Activated CD4-positive, alpha-beta T cell treated with anti-CD3 and anti-CD28 coated beads, Interleukin-2, amount 50 U/mL, for 48 hours (primary cell): ENCODE measurements at regions not wholly inside any gene's neighbourhood (a gene's known extent, or its start where the extent isn't known, plus 50 kb on each side); places are given as distances from the start of the nearest gene placed in this dataset.

Experiments used
- DNase-seq, 2 experiments: peaks; one replicate each; pipeline ENCODE4 v3.0.0-alpha.2; 2020

DNA sequence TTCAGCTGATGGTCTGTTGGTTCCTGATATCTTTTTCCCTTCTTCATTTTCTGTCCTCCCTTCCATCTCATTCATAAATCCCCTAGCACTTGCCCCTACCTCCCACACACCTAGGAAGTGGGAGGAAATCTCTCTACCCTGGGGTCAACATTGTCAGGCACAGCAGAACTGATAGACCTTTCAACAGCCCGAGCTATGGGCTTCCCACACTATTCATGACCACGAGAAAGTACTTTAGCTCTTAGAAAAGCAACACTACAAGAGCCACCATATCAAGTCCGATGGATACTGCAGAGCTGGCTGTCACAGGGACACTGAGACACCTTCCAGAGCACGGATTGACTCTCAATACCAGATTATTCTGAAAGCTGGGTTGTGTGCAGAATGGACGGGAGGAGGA lies 180.6 kb upstream of the NEBL start:
- no peak for DNase-seq

DNA sequence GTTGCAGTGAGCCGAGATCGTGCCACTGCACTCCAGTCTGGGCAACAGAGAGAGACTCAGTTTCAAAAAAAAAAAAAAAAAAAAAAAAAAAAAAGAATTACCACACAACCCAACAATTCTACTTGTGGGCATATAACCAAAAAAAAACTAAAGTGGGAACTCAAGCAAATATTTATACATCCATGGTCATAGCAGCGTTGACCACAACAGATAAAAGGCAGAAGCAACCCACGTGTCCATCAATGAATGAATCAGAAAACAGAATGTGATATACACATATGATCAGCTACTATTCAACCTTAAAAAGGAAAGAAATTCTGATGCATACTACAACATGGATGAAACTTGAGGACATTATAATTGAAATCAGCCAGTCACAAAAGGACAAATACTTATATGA lies 179.3 kb upstream of the NEBL start:
- DNase-seq, result no peak

DNA sequence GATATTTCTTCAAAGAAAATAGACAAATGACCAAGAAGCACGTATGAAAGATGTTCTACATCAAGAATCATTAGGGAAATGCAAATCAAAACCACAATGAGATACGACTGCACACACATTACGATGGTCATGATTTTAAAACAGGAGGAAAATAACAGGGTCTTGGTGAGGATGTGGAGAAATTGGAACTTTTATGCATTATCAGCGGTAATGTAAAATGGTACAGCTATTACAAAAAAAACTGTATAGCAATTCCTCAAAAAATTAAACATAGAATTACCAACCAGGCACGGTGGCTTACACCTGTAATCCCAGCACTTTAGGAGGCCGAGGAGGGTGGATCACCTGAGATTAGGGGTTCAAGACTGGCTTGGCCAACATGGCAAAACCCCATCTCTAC lies 178.8 kb upstream of the NEBL start:
- DNase-seq, result no peak

DNA sequence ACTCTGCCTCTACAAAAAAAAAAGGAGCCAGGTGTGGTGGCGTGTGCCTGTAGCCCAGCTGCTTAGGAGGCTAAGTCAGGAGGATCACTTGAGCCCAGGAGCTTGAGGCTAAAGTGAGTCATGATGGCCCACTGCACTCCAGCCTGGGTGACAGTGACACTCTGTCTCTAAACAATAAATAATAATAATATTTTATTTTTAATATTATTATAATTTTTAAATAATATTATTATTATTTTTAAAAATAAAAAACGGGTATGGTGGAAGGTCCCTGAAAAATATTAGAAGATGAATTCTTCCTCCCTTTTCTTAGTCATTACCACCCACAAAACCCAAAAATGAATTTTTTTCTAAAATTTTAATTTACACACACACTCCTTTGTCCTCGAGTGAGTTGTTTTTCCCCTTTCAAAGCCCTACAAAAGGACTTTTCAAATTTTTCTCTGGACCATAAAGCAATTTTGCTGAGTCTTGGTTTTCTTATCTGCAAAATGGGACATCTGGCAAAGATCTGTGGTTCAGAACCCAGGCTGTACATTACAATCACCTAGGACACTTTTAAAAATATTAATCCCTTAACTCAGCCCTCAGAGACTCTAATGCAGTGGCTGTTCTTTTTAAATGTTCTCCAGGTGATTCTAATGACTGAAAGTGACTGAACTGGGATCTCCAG lies 174.0 kb upstream of the NEBL start:
- DNase-seq, result no peak

DNA sequence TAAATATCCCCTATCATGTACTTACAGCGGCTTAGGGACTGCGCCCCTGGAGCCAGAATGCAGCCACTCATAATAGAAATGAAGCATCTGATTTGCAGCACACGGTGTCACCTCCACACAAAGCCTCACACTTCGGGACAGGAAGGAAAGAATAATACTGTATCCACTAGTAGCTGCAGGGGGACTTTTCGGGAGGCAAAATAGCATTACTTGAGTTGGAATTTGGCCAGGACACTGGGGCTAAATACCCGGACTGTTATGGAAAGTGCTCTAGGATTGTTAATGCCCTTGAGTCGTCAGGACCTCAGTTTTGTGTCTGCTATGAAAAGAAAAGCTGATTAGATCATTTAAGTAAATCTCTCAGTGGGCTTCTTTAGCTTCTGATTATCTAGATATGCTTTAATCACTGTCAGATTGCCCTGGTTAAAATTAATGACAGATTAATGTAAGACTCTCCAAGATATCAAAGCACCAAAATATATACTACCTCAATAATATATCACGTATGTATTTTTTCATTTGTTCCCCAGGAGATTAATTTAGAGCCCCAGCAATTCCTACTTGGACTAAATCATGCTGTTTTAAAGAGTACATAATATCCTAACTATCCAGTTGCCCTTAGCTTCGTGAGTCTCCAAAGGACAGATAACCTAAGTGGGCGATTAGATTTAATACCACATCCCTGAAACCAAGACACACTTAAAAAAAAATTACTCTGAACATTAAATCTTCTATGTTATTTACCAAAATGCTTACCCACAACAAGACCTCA lies 173.0 kb upstream of the NEBL start:
- DNase-seq, result no peak

DNA sequence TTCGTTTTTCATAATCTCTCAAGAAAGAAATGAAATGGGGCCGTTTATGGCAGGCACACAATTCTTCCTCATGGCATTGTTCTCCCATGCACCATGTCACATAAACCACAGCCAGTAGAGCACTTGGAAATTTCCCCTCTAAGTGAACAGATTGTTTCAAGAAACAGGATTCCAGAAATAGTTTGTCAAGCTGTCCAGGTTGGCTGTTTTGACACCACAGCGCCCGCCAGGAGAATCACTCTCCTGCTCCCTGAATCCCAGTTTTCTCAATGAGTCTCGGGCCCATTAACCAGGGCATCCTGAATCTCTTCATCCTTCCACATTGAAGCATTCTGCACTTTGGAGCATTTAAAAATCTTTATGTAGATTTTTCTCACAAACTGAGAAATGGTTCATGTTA lies 172.2 kb upstream of the NEBL start:
- no peak for DNase-seq

DNA sequence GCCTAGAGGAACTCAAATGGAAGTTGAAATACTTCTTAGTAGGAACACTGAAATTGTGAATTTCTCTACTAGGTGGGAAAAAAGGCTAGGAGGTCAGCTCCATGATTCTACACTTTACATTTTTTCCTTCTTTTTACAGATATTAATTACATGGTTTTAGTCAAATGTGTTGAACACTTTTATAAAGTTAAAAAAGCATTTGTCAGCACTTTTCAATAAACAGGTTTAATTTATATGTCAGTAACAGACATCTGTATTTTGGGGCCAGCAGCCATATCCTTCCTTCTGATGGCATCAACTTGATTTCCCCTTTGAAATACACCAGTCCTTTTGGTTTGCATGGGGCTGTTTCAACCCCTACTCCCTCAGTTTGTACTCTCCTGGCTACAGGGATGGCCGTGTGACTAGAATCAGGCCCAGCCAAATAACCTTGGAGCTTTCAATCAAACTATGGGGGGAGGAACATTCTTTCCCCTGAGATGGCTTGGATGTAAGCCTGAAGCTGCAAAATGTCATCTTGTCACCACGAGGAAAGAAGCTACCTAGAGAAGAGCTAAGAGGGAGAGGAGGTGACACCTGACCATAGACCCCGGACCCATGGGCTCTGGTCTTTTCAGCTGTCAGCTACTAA lies 171.0 kb upstream of the NEBL start:
- DNase-seq, result no peak

DNA sequence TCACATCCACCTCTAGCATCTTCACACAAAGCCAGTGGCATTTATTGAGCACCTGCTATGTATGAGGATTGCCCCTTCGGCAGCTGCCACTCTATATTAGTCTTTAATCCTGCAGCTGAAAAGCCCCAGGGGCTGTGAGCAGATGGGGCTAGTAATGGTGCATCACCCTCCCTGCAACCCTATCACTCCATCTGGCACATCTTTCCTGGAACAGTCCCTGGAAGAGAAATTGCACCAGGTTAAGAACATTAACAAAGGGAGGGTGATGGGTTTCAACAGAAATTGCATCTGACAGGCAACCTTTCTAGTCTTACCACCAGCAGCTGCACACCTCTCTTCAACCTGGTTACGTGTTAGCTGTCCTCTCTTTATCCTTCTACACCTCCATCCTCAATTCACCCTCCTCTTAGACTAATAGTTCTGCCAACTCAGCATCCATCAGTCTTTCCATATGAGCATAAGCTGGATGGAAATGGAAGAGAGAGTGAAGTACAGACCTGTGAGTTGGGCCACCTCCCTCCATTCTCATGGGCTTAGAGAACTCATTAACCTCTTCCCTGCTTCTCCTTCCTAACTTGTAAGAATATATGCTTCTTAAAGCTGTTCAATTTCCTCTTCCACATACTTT lies 168.6 kb upstream of the NEBL start:
- no peak for DNase-seq

DNA sequence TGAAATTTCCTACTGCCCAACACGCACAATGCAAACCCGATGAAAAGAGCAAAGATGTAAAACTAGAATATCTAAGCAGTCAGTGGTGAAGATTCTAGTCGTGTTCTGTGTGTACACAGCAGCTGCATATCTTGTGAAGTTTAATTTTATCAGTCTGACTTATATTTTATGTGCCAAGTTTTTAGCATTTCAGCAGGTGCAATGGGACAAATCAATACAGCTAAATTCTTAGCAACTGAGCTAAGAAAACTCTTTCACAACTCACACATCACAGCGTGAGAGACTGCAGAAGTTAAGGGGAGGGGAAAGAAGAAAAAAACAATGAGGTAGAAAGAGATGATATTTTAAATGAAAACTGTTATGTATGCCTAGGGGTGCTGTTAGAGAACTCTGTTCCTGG lies 164.9 kb upstream of the NEBL start:
- DNase-seq, result no peak

DNA sequence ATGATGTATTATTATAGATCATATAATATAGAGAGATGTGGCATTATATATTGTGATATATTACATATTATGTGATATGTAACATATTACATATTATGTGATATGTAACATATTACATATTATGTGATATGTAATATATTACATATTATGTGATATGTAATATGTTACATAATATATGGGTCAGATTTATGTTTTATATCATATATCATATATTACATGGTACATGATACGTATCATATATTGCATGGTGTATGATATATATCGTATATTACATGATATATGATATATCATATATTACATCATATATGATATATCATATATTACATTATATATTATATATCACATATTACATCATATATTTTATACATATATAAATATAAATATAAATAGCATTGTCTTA lies 164.1 kb upstream of the NEBL start:
- no peak for DNase-seq

DNA sequence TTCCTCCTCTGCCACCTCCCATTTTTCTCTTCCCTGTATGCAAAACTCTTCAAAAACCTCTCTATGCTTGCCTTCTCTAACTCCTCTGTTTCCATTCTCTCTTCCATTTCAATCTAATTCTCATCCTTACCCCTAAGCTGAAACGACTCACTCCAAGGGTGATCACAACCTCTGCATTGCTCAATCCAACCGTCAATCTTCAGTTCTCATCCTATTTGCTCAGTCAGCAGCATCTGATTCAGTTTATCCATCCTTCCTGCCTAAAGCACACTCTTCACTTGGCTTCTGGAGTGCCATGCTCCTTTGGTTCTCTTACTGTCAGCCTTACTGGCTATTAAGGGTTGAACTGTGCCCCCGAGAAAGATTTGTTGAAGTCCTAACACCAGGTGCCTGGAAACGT lies 163.5 kb upstream of the NEBL start:
- no peak for DNase-seq

DNA sequence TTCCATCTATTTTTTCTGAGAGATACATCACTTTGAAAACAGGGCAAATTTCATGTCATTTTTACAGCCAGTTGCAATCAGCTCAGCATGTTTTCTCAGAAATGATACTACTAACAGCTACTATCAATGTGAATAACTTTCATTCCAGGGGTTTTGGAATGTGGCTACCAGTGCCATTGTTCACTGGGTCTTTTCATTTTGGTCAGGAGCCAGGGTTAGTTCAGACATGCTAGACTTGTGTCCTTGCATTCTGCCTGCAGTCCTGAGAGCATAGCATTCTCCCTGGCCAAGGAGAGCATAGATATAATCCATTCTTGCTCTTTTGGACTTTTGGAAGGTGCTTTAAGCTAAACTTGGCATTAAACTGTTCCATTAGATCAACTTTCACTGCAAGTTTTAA lies 160.9 kb upstream of the NEBL start:
- no peak for DNase-seq

DNA sequence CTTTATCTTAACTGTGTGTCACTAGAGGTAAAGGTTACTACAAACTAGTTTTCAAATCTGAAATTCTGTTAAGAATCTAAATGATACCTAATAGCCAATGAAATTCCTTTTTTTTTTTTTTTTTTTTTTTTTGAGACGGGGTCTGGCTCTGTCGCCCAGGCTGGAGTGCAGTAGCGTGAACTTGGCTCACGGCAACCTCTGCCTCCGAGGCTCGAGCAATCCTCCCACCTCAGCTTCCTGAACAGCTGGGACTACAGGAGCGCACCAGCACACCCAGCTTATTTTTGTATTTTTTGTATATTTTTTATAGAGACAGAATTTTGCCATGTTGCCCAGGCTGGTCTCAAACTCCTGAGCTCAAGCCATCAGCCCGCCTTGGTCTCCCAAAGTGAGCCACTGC lies 160.3 kb upstream of the NEBL start:
- no peak for DNase-seq

DNA sequence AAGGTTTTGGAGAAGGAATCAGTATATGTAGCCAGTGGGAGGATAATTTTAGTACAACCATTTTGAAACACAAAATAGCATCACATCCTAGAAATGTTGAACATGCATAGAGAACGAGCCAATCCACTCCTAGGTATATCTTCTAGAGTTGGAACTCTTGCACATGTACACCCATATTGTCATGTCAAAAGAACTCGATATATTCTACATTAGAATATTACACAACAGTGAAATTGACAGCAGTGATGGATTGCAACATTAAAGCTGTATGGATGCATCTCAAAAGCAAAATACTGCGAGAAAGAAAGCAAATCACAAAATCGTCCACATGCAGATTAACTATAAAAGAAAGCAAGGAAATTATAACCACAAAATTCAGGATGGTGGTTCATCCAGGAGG lies 159.3 kb upstream of the NEBL start:
- no peak for DNase-seq

DNA sequence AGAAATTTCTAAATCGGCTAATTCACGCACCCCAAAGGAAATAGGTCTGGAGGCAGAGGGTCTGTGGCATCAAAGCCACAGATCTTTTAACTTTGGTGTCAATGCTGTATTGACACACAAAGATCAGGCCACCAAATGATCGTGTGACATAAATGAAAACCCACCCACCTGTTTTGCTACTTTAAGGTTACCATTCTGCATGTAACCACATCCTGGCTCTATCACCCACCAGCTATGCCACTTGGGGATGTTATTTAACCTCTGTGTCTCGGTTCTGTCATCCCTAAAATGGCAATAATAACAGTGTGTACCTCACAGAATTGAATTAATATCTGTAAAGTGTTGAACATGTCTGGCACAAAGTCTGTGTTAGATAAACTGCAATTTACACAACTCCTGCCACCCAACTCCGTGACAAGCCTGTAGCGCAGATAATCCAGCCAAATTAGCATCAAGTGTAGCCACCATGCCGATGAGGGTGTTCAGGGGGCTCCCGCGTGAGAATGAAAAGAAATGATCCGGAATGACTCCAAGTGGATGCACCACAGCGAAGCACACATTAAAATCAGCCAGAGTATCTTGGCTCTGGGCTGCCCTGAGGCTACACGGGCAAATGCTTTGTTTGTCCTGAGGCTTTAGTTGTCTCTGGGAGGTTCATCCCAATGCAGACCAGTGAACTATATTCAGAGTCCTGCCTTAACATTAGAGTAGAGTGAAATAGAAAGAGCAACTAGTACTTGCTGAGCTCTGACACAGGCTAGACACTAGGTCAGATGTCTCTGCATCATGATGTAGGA lies 158.4 kb upstream of the NEBL start:
- DNase-seq, result no peak

DNA sequence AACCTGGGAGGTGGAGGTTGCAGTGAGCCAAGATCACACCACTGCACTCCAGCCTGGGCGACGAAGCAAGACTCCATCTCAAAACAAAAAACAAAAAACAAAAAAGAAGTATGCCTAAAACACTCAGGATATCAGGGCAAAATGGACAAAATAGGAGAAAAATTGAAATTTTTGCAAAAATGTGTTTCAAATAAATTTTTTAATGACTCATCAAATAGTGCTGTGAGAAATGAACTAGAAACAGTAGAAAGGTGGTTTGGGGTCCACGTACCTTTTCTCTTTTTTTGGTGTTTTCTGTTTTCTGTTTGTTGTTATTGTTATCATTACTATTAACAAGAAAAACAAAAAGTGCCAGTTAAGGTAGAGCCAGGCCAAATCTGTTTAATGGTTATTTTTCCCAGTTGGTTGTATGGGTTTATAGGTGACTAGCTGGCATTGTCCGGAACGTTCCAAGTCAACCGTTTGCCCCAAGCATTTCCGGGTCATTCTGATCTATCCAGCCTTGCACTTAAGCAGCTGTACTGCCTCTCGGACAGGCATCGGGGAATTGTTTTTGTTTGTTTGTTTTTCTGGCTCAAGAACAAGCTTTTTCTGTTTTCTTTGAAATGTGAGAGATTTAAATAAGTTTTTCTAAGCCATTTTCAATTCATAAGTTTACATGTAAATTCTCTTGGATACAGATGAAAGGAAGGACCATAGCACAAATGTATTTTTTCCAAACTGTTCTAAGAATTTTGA lies 157.0 kb upstream of the NEBL start:
- no peak for DNase-seq

DNA sequence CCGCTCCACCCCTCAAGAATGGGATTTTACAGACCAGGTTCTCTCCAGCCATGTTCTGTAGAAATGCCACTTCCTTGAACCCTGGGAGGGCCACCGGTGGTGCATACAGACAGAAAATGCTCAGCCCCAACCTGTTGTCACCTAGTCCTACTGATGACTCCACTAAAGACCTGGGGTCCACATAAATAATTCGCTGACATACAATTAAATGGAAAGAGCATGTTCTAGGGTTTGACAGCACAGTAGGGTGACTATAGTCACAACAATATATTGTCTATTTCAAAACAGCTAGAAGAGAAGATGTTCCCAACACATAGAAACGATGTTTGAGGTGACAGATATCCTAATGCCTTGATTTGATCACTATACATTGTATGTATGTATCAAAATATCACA lies 155.6 kb upstream of the NEBL start:
- no peak for DNase-seq

DNA sequence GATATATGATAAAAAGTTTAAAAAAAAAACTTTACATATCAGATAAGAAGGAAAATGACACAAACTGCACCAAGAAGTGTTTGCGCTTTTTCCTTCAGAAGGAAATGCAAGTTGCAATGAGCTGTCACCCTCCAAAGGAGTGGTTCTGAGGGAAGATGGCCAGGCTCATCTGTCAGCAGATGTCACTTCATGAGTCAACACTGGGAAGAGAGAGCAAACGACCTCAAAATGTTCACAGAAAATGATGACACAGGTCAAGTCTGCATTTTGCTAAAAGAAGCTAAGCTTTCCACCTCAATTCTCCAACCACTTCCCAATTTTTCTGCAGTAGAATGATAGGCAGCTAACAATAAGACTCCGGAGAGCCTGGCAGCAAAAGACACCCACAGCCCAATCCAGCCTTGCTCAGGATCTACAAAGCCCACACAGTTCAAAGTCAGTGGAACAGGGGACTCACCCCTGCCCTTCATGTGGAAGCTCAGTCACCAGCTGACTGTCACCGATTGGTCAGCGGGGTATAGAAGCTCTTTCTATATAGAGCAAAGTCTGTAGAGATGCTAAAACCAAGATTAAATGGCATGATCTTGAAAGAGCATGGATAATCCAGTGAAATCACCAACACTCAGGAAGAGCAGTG lies 155.1 kb upstream of the NEBL start:
- no peak for DNase-seq

DNA sequence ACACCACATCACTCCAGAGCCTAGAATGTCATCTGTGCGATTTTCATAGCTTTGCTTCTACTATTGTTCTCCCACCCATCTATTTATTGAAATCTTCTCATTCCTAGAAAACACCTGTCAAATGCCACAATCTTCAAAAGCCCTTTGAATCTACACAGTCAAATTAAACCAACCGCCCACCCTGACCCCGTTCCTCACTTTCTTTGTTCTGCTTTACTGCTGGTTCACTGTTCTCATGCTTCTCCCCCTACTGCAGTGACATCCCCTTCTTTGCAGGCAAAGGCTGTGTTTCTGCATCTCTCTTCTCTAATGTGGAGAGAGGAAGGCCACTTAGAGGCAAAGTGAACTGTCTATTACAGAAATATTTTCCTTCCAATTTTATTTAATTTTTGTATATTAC lies 152.4 kb upstream of the NEBL start:
- no peak for DNase-seq

DNA sequence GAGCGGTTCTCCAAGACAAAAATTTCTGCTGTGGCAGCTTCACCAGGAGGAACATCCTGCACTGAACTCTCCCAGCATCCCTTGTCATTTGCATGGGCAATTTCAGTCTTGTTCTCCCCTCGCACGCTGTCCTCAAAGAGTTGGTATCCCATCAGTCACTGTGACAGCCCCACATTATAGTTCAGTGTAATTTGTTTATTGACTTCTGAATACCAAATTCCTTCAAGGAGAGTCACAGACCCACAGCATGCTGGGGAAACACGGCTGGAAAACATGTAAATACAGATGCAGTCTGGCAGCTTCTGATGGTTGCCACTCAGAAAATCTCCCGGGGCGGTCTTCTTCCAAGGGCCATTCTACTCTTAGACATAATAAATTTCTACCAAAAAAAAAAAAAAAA lies 151.0 kb upstream of the NEBL start:
- no peak for DNase-seq

DNA sequence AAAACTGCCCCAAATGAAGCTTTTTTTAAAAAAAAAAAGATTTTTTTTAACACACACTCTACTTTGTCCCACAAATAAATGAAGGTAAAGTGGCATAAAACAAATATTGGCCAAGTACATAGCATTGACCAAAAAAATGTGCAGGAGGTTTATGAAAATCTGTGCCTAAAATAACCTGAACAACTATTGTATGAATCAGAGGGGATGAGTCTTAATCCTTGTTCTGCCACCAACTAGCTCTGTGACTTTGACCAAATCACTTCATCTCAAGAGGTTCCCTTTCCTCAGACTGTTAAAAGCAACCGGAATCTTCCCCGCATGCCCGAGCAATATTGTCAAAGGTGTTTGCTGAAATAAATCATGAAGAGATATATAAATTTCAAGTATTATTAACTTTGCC lies 150.4 kb upstream of the NEBL start:
- no peak for DNase-seq

DNA sequence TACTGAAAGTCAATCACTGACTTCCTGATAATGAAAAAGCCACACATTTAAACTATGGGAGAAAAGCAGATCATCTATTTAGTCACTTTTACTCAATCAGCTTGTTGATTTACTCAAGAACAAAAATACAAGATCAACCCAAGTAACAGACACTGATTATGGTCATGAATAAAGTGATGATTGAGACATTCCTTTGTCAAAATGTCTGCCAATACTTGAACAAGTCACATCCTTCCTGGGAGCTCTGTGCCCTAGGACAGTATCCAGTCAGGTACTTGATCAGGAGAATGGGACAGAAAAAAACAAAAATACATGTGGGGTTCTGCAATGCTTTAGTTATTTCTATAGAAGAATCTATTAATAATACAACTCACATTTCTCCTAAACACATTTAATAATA lies 150.0 kb upstream of the NEBL start:
- DNase-seq, result no peak
